GM12892 (cell line): ENCODE measurements at regions not wholly inside any gene's neighbourhood (a gene's known extent, or its start where the extent isn't known, plus 50 kb on each side); places are given as distances from the start of the nearest gene placed in this dataset.

Experiments
- POLR2AphosphoS5 ChIP-seq: IDR thresholded peaks from 2 replicates; pipeline ENCODE4 v1.6.1; 2011; ENCODE audit warnings: low read depth, low read length, control low read depth
- TAF1 ChIP-seq: IDR thresholded peaks from 2 replicates; pipeline ENCODE4 v1.6.1; 2011; ENCODE audit warnings: low read depth, mild to moderate bottlenecking, control low read depth, low read length, borderline replicate concordance

GRCh38 chr9:28053096-28053777 lies 480.0 kb upstream of the C9orf72 start:
- TF ChIP-seq TAF1 (no peak), POLR2AphosphoS5 (no peak)
